GM19452 (cell line): ENCODE measurements at regions not wholly inside any gene's neighbourhood (a gene's known extent, or its start where the extent isn't known, plus 50 kb on each side); places are given as distances from the start of the nearest gene placed in this dataset.

Source experiments
- ATAC-seq: cut with Tn5 transposase; IDR thresholded peaks from one replicate; pipeline ENCODE4 v1.9.1; 2021; ENCODE audit not compliant: unreplicated experiment

DNA sequence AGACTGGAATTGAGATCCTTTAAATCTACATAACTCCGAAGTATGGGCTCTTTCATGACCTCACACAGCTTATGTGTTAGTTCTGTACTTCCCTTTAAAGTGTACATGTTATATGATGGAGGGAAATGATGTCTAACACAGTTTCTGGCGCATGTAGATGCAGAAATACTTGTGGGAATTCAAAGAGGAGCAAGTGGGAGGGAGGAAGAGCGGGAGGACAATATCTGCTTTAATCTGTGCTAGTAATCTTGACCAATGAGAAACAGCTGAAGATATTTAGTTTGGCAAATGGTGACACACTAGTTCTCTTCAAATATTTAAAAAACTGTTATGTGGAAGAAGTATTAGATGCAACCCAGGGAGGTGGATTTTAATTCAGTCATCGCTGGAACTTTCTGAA lies 62.9 kb upstream of the PLEKHG1 start:
- no peak for ATAC-seq

DNA sequence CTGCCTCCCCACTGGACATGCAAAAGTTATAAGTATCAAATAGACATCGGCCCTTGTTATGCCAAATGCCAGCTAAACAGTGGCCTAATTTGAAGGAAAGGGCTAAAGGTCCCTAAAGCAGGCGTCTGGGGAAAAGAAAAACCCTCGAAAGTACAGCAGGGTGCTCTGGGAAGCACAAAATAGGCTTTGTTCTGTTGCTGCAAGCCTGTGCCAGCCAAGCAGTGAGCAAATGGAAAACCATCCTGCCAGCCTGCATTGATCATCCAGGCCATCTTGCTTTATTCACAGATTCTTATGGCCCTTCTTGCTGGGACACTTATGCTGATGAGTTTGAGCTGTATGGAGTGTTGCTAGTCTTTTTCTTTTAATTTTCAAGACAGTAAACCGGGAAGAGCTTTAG lies 62.2 kb upstream of the PLEKHG1 start:
- no peak for ATAC-seq

DNA sequence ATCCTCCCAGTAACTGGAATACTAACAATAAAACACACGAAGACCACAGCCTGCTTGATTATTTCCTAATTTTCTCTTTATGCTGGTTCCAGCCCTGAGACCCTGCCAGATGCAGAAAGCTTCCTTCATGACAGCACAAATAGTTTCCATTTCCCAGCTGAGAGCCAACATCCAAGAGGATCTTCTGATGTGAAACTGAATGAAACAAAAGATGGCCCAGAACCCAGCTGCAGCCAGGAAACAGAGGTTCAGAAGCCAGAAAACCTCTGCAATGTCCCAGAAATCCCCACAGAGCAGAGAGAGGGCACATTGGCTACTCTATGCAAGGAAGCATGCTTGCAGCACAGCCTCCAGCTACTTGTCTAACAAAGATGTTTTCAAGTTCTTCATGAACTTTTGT lies 61.8 kb upstream of the PLEKHG1 start:
- ATAC-seq = no peak

DNA sequence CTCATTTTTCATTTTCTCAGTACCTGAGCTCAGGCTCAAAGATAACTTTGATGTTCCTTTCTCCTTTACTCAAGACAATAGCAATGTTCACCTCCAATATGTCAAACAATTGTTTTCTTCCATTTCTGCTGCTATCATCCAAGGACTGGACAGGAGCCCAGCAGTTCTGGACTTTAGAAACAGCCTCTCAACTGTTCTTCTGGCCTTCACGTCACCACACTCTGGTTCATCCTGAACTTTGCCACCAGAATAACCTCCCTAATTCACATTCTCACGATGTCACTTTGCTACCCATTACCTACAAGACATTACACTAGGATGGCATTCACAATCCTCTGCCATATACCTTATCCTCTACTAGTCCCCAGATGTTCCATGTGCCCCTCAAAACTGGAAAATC lies 60.6 kb upstream of the PLEKHG1 start:
- no peak for ATAC-seq

DNA sequence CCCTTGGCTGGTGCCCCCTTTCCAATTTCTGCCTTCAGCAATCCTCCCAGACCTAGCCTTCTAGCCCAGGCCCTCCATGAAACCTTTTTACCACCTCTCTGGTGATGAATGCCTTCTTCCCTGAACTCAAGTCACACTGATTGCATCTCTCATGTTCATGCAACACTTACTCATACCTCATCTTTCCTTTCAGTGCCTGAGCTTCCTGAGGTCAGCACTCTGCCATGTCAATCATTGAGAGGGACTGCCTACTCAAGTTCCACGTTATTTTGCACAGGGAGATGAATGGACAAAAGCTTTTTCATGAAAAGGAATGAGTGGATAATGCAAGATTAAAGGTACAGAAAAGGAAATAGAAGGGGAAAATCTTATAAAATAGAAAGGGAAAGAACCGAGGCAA lies 60.1 kb upstream of the PLEKHG1 start:
- no peak for ATAC-seq

DNA sequence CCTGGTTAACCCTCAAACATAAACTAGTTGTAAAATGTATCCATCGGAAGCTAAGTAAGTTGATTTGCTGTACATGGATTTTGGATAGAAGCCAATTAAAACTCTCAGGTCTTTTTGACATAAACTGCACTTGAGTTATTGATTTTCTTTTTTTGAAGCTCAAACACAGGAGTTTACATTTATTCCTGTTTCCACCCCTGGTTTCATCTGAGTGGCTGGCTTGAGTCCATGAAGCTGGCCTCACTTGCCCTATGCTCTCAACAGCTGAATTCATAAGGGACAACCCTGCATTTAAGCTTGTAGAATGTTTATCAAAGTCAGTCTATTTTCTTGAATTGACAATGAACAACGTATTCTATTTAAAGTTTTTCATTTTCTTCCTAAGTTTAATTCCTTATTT lies 58.1 kb upstream of the PLEKHG1 start:
- ATAC-seq = no peak

DNA sequence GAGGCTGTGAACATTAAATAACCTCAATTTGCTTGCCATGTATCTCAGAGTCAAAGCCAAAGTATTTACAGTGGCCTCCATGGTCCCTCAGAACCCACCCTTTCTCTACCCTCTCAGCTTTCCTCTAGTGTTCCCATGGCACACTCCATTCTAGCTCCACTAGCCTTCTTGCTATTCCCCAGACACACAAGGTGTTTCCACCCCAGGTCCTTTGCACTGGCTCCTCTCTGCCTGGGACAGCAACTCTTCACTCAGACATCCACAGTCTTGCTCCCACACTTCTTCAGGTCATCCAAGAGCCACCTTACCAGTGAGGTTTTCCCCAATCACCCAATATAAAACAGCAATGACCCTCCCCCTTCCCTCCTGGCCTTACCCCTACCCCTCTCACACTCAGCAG lies 56.5 kb upstream of the PLEKHG1 start:
- no peak for ATAC-seq

DNA sequence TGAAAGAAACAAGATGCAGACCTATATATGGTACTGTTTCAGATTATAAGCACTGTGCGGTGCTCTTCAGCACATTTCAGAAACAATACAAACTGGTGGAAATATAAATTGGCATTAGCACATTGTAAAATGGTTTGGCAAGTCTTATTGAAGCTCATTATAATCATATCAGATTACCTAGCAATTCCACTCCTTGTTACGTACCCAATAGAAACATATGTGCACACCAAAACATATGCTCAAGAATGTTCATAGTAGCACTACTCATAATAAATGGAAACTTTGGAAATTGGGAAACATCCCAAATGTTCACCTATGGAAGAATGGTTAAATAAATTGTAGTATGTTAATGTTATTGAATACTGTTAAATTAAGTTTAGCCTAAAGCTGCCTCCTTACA lies 54.9 kb upstream of the PLEKHG1 start:
- no peak for ATAC-seq

DNA sequence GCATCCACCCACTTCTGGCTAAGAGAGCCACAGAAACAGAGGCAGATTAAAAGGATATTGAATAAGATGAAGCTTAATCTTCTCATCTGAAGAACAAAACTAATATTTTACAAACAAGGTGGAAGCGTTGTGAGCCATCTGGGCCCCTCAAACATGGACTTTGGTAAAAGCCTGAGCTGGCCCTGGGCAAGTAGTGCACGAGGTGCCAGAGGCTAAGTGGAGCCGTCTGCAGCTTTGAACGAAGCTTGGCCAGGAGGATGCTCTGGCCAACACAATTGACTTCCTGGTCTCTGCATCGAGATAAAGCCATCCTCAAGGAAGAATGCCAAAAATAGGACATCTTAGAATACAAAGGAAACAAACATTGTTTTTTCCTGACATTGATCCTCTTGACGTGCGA lies 53.2 kb upstream of the PLEKHG1 start:
- no peak for ATAC-seq

DNA sequence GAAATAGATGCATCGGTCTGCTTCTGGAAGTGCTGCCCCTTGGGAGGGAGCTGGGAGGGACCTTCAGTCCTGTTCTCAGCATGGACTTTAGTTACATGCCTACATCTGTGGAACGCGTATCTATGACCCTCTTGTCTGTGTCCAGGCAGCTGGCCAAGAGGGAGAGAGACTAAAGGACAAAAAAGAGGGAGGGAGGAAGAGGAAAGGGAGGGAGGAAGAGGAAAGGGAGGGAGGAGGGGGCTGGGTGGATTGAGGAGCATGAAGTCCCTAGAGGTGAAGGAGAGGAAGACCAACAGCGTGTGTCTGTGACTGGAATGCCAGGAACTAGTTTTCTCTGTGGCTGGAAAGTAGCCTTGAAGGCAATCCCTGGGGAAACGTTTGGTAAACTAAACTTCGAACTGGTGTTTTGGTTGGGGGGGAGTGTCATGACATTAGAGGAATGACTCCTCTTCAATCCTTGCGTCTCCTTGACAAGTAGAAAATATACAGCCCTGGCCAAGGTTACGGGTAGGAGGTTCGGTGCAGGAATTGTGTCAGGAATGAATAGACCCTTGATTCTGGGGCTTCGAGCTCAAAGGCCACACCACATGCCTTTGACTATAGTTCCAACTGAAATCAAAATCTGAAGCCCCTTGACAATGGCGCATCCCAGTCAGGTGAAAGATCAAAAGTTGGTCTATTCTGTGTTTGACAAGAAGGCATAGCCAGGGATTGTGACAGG lies 52.0 kb upstream of the PLEKHG1 start:
- ATAC-seq = no peak

DNA sequence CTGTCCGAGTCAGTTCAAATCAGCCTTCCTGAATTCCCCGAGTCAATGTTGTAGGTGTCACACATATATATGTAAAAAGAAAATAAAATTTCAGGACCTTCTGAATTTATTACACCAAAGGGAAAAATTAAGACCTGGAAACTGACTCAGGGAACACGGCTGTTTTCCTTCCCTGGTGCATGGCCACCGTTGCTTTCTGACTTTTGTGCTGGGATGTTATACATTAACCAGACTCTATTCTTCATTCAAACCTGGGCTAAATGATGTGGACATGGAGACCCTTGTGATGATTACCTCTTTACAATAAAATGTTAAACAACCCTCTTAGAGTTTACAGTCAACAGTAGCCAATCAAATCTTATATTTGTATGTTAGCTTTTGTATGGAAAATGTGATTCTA lies 51.4 kb upstream of the PLEKHG1 start:
- ATAC-seq = no peak

DNA sequence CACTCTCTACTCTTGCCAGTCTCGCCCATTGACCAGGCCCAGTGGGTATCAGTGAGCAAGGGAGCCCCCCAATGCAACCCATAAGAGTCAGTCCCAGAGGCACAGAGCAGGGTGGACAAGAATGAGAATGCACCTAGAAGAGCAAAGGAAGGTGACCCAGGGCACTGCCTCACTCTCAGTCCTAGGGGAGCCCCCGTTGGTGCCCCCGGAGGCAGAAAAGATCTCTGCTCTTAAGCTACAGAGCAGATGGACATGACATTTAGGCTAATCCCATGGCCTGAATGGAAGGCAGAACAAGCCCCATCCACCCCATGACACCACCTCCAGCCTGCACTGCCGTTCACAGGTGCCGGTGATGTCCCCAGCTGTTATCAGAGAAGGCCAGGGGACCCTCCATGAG lies 50.7 kb upstream of the PLEKHG1 start:
- no peak for ATAC-seq

DNA sequence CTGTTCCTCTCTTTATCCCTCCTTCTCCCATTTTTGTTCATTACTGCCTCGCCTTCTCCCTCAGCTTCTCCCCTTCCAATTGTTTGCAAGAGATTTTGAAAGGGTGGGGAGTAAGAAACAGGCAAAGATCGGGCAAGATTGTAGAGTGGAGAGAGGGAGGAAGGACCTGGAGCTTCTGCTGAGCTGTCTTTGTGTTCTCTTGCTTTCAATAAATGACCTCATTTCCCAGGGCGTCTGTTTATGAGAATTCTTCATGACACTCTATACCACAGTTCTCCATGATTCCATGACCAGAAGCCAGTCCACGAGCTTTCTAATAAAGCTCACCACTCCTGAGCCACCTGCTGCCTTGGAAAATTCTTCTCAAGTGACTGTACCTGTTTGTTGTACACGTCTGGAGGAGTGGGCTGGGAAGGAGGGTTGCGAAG lies 50.0 kb upstream of the PLEKHG1 start:
- no peak for ATAC-seq
